Fibroblast of lung (primary cell): ENCODE measurements at regions not wholly inside any gene's neighbourhood (a gene's known extent, or its start where the extent isn't known, plus 50 kb on each side); places are given as distances from the start of the nearest gene placed in this dataset.

Experiments used
- CTCF ChIP-seq, 2 donors: IDR thresholded peaks in 1 of 2; conservative IDR thresholded peaks in 1 of 2; 1 replicate in 1 of 2; 2 replicates in 1 of 2; pipeline ENCODE4 v1.5.1; 2011 to 2012; ENCODE audit warnings: low read length in 2 of 2, control low read depth in 1 of 2, inconsistent platforms in 1 of 2, low read depth in 1 of 2, mild to moderate bottlenecking in 1 of 2
- EZH2 ChIP-seq: IDR thresholded peaks from 2 replicates; pipeline ENCODE4 v1.5.1; 2012; ENCODE audit warnings: low read length, control low read depth, mild to moderate bottlenecking; ENCODE audit errors: missing control alignments

GRCh38 chr12:45612044-45612794 is 117.3 kb upstream of the ARID2 start:
- no peak for TF ChIP-seq CTCF (conservative IDR thresholded peaks at IDR 0.05 in 1 of 2, IDR thresholded peaks at IDR 0.05 in 1 of 2; ENCODE audit: low read depth in 1 of 2, low read length in 2 of 2)
- TF ChIP-seq EZH2: no peak
